GM19467 (cell line): ENCODE measurements at regions not wholly inside any gene's neighbourhood (a gene's known extent, or its start where the extent isn't known, plus 50 kb on each side); places are given as distances from the start of the nearest gene placed in this dataset.

Experiments used
- ATAC-seq: cut with Tn5 transposase; IDR thresholded peaks from one replicate; pipeline ENCODE4 v1.9.1; 2021; ENCODE audit warnings: mild to moderate bottlenecking, moderate library complexity; ENCODE audit not compliant: unreplicated experiment

DNA sequence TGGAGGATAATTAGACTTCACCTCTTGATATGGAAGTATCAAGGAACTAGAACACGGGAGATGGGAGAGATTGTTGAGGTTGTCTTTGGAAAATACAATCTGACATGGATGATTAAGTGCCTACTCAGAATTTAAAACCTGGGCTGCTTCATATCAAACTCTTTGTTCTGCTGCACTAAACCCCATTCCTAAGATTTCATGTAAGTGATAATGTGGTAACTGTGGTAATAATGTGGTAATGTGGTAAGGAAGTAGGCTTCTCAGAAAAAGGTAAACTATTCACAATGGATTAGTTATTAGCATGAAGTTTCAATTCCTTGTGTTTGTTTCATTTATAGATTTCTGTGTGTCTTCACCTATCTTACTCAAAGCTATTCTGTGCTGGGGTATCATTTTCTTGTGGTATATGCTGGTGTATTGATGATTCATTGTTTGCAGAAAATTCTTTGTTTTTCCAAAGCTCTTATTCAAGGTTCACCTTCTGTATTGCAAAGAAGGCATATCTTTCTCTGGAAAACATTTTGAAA, 129.9 kb upstream of the TAC1 start:
- ATAC-seq, result no peak

- no peak for ATAC-seq
These were observed 111.4 kb upstream of the TAC1 start for GRCh38 chr7:97620495-97620894.

GRCh38 chr7:97623333-97623732, 108.6 kb upstream of the TAC1 start:
- peak; percentile 78 for ATAC-seq

DNA sequence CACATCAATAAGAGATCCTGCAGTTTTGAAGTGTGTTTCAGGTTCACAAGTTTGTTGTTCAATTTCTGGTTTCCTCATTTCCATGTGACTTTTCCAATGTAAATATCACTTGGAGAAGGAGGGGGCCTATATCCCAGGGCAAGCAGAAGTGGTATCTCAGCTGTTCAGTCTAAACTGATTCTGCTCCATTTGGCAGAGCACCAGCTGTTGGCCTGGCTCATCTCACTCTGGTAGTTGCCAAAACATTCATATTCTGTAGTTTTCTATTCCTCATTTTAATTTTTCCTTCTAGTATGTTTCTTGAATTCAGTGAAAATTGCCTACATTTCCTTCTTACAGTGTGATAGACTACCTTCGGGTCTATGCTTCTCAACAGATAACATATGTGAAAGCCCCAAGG, 101.8 kb upstream of the TAC1 start:
- ATAC-seq, result no peak

DNA sequence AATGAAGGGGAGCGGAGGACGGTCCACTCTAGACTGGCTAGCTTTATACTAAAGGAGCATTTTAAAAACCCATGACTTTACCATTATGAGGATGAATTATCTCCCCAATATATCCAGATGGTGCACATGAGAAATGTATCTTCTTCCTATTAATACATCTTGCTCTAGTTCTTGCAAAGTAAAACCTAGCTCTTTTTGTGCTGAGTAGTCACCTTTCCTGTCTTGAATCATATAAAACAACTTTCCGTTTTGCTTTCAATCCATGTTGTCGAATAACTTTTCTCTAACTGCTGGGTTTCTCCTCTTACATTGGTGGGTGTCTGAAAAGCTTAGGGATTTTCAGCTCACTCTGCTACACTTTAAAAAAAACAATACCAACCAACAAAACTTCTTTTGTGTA, 96.3 kb upstream of the TAC1 start:
- ATAC-seq, result no peak

- no peak for ATAC-seq
These were observed 92.8 kb upstream of the TAC1 start for GRCh38 chr7:97639036-97639435.

GRCh38 chr7:97659363-97660045, 72.4 kb upstream of the TAC1 start:
- no peak for ATAC-seq

DNA sequence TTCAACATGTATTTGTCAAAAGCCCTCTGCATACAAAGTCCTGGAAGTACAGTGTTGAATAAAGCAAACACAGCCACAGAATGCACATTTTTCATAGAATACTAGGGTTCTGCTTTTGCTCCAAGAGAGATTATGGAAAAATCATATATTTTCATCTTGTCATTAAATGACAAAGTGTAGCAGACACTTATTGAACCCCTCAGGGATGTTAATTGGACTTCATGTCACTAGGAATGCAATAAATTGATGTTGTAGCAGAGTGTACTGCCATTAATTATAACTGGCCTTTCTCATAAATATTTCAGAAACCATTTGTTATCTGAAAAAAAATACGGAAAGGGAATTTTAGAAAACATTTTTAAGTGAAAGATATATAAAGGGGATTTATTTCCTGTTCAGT, 64.5 kb upstream of the TAC1 start:
- no peak for ATAC-seq

DNA sequence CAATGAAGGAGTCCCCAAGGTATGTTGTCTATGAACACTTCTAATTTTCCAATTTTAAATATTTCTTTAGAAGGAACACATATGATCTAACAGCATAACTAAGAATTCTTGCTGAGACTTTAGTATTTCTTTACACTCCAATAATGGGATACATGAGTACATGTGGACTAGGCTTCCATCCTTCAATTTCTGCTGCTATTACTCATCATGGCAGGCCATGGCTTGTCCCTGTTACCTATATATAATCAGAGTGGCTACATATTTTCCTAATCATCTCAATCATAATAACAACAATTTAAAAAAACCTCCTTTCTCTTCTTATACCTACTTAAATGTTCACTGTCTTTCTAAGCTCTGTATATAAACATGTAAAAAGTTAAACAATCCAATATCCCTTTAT, 60.3 kb upstream of the TAC1 start:
- no peak for ATAC-seq

DNA sequence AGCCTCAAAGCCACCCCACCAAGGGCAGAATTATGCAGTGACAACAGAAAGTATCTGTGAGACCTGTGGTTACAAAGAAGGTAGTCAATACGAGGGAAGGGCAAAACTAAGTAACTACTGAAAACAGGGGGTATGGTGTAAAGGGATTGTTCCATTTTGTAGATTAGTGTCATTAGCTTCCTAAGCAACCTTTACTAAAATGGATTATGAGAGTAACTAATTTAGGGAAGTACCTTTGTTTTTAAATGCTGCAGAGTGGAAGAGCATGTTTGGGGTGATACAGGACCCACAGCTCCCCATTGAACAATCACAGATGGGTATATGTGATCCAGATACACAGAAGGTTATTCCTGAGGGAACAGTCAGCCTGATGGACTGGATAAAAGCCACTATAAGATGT, 51.3 kb upstream of the TAC1 start:
- ATAC-seq, result no peak
